ENCODE measurements at regions not wholly inside any gene's neighbourhood (a gene's known extent, or its start where the extent isn't known, plus 50 kb on each side); places are given as distances from the start of the nearest gene placed in this dataset.
"Not testable (repeated sequence)": the region's sequence is repeated elsewhere in the genome, so short reads cannot be mapped to it uniquely, and the experiment has no call there.

DNA sequence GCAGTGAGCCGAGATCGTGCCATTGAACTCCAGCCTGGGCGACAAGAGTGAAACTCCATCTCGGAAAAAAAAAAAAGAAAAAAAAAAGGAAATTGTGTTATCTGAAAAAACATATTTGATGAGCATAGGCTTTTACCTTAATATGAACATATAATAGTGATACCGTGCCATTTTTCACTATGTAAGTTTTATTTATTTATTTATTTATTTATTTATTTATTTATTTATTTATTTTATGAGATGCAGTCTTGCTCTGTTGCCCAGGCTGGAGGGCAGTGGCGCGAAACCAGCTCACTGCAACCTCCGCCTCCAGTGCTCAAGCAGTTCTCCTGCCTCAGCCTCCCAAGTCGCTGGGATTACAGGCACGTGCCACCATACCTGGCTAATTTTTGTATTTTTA is 85.2 kb upstream of the FOXP2 start:
- TF ChIP-seq, protein P1, sequence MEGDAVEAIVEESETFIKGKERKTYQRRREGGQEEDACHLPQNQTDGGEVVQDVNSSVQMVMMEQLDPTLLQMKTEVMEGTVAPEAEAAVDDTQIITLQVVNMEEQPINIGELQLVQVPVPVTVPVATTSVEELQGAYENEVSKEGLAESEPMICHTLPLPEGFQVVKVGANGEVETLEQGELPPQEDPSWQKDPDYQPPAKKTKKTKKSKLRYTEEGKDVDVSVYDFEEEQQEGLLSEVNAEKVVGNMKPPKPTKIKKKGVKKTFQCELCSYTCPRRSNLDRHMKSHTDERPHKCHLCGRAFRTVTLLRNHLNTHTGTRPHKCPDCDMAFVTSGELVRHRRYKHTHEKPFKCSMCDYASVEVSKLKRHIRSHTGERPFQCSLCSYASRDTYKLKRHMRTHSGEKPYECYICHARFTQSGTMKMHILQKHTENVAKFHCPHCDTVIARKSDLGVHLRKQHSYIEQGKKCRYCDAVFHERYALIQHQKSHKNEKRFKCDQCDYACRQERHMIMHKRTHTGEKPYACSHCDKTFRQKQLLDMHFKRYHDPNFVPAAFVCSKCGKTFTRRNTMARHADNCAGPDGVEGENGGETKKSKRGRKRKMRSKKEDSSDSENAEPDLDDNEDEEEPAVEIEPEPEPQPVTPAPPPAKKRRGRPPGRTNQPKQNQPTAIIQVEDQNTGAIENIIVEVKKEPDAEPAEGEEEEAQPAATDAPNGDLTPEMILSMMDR (IDR thresholded peaks at IDR 0.05), result not testable (repeated sequence)
- TF ChIP-seq POLR2A (IDR thresholded peaks at IDR 0.05), result not testable (repeated sequence)
